NCI-H2107 treated with DMSO at 0.1 percent for 48 hours (cell line): ENCODE measurements at regions not wholly inside any gene's neighbourhood (a gene's known extent, or its start where the extent isn't known, plus 50 kb on each side); places are given as distances from the start of the nearest gene placed in this dataset.
A peak's percentile ranks its signal among the peaks of the same experiment; 100 is the strongest.
"Not testable (repeated sequence)": the region's sequence is repeated elsewhere in the genome, so short reads cannot be mapped to it uniquely, and the experiment has no call there.

Experiments used
- DNase-seq: peaks from one replicate; lab custom pipeline; 2025; ENCODE audit not compliant: unreplicated experiment; lab: John Stamatoyannopoulos, UW

- DNase-seq = no peak
These were observed 87.3 kb downstream of the PHLDA1 start for GRCh38 chr12:75944097-75944904.

- DNase-seq = no peak
These were observed 87.9 kb downstream of the PHLDA1 start for GRCh38 chr12:75943730-75944096.

GRCh38 chr12:75941661-75942060 lies 89.9 kb downstream of the PHLDA1 start:
- not testable (repeated sequence) for DNase-seq

- no peak for DNase-seq
These were observed 92.4 kb downstream of the PHLDA1 start for GRCh38 chr12:75939016-75939642.

- no peak for DNase-seq
These were observed 93.4 kb downstream of the PHLDA1 start for GRCh38 chr12:75938189-75938588.

- DNase-seq = no peak
These were observed 94.1 kb downstream of the PHLDA1 start for GRCh38 chr12:75937486-75937885.

GRCh38 chr12:75936515-75937440 lies 94.8 kb downstream of the PHLDA1 start:
- DNase-seq = no peak

GRCh38 chr12:75935539-75936242 lies 95.9 kb downstream of the PHLDA1 start:
- no peak for DNase-seq

GRCh38 chr12:75933101-75933500 lies 98.5 kb downstream of the PHLDA1 start:
- DNase-seq = no peak

- DNase-seq = no peak
These were observed 99.3 kb downstream of the PHLDA1 start for GRCh38 chr12:75932241-75932640.

GRCh38 chr12:75923964-75924666 lies 107.5 kb downstream of the PHLDA1 start:
- DNase-seq = no peak

GRCh38 chr12:75922944-75923642 lies 108.5 kb downstream of the PHLDA1 start:
- DNase-seq = no peak

GRCh38 chr12:75921622-75922289 lies 109.8 kb downstream of the PHLDA1 start:
- DNase-seq = no peak

- no peak for DNase-seq
These were observed 113.9 kb downstream of the PHLDA1 start for GRCh38 chr12:75917715-75918114.

- DNase-seq = no peak
These were observed 114.5 kb downstream of the PHLDA1 start for GRCh38 chr12:75917083-75917482.

- DNase-seq = peak; percentile 79
These were observed 117.8 kb downstream of the PHLDA1 start for GRCh38 chr12:75913502-75914351.

- no peak for DNase-seq
These were observed 121.6 kb downstream of the PHLDA1 start for GRCh38 chr12:75909714-75910656.
